A549 (cell line): ENCODE measurements at regions not wholly inside any gene's neighbourhood (a gene's known extent, or its start where the extent isn't known, plus 50 kb on each side); places are given as distances from the start of the nearest gene placed in this dataset.
"Not testable (repeated sequence)": the region's sequence is repeated elsewhere in the genome, so short reads cannot be mapped to it uniquely, and the experiment has no call there.

ENCODE experiments used
- RAD21 ChIP-seq, 2 experiments: fragments of >200 bp in 1 of 2; sonication (Bioruptor Twin) in 1 of 2; formaldehyde crosslinking in 1 of 2; IDR thresholded peaks in 1 of 2; conservative IDR thresholded peaks in 1 of 2; 2 replicates in 1 of 2; 3 replicates in 1 of 2; pipeline ENCODE4 v1.6.1; 2012 to 2018; ENCODE audit warnings: inconsistent platforms in 1 of 2
- TF ChIP-seq, protein P1 (sequence below): fragments of >200 bp; sonication (Bioruptor Twin); formaldehyde crosslinking; IDR thresholded peaks from 3 replicates; pipeline ENCODE4 v1.5.1; 2016
- TF ChIP-seq, protein P2 (sequence below): fragments of 200-600 bp; sonication (generic); IDR thresholded peaks from 2 replicates; pipeline ENCODE4 v1.6.1; 2016; ENCODE audit warnings: antibody characterized with exemption, mild to moderate bottlenecking, moderate library complexity

DNA sequence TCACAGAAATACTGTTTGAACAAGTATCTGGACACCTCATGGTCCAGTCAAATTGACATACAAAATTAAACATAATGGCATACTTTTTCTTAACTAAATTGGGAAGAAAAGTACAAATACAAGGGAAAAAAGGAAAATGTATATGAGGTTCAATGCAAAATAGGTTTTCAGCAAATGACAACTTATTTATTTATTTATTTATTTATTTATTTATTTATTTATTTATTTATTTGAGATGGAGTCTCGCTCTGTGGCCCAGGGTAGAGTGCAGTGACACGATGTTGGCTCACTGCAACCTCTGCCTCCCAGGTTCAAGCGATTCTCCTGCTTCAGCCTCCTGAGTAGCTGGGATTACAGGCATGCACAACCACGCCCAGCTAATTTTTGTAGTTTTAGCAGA is 424.9 kb upstream of the AKR1E2 start:
- TF ChIP-seq, protein P1, sequence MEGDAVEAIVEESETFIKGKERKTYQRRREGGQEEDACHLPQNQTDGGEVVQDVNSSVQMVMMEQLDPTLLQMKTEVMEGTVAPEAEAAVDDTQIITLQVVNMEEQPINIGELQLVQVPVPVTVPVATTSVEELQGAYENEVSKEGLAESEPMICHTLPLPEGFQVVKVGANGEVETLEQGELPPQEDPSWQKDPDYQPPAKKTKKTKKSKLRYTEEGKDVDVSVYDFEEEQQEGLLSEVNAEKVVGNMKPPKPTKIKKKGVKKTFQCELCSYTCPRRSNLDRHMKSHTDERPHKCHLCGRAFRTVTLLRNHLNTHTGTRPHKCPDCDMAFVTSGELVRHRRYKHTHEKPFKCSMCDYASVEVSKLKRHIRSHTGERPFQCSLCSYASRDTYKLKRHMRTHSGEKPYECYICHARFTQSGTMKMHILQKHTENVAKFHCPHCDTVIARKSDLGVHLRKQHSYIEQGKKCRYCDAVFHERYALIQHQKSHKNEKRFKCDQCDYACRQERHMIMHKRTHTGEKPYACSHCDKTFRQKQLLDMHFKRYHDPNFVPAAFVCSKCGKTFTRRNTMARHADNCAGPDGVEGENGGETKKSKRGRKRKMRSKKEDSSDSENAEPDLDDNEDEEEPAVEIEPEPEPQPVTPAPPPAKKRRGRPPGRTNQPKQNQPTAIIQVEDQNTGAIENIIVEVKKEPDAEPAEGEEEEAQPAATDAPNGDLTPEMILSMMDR = not testable (repeated sequence)
- TF ChIP-seq RAD21 (conservative IDR thresholded peaks at IDR 0.05 in 1 of 2, IDR thresholded peaks at IDR 0.05 in 1 of 2) = not testable (repeated sequence)
- TF ChIP-seq, protein P2, sequence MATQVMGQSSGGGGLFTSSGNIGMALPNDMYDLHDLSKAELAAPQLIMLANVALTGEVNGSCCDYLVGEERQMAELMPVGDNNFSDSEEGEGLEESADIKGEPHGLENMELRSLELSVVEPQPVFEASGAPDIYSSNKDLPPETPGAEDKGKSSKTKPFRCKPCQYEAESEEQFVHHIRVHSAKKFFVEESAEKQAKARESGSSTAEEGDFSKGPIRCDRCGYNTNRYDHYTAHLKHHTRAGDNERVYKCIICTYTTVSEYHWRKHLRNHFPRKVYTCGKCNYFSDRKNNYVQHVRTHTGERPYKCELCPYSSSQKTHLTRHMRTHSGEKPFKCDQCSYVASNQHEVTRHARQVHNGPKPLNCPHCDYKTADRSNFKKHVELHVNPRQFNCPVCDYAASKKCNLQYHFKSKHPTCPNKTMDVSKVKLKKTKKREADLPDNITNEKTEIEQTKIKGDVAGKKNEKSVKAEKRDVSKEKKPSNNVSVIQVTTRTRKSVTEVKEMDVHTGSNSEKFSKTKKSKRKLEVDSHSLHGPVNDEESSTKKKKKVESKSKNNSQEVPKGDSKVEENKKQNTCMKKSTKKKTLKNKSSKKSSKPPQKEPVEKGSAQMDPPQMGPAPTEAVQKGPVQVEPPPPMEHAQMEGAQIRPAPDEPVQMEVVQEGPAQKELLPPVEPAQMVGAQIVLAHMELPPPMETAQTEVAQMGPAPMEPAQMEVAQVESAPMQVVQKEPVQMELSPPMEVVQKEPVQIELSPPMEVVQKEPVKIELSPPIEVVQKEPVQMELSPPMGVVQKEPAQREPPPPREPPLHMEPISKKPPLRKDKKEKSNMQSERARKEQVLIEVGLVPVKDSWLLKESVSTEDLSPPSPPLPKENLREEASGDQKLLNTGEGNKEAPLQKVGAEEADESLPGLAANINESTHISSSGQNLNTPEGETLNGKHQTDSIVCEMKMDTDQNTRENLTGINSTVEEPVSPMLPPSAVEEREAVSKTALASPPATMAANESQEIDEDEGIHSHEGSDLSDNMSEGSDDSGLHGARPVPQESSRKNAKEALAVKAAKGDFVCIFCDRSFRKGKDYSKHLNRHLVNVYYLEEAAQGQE = not testable (repeated sequence)
